Caco-2 (cell line): ENCODE measurements at regions not wholly inside any gene's neighbourhood (a gene's known extent, or its start where the extent isn't known, plus 50 kb on each side); places are given as distances from the start of the nearest gene placed in this dataset.

Experiments used
- BruUV-seq: library from RNA; stranded (reverse); fragments of 400-500 nt; replicated peaks from 2 replicates; lab custom pipeline; 2021; lab: Mats Ljungman, UMichigan
- CTCF ChIA-PET: fragments of 300-600 bp; sonication (Branson Sonifier 250); formaldehyde crosslinking; loops from one replicate; lab custom pipeline; 2022; ENCODE audit warnings: antibody characterized with exemption; lab: Charles Lee
- POLR2A ChIA-PET: fragments of 300-600 bp; sonication (Branson Sonifier 250); formaldehyde crosslinking; loops from one replicate; lab custom pipeline; 2022; ENCODE audit warnings: antibody characterized with exemption; lab: Charles Lee
- DNase-seq, 2 experiments: peaks; one replicate each; pipeline versions ENCODE4 v3.0.0 to v3.0.0-alpha.2; 2020 to 2022
- H3K27me3 ChIP-seq: replicated peaks from 2 replicates; pipeline ENCODE4 v1.6.0; 2011; ENCODE audit warnings: low read length; ENCODE audit not compliant: control insufficient read depth, insufficient read depth
- H3K36me3 ChIP-seq: 2 replicates; pipeline ENCODE4 v1.5.1; 2011; ENCODE audit warnings: low read length; ENCODE audit not compliant: control insufficient read depth, insufficient read depth
- H3K4me1 ChIP-seq: fragments of 250-450 bp; sonication (Bioruptor Pico); 2 replicates; pipeline ENCODE4 v1.5.1; 2020; ENCODE audit warnings: mild to moderate bottlenecking
- H3K4me3 ChIP-seq: 2 replicates; pipeline ENCODE4 v1.5.1; 2011; ENCODE audit warnings: low read depth, mild to moderate bottlenecking, control low read depth, low read length
- H3K9me3 ChIP-seq: fragments of 250-450 bp; sonication (Bioruptor Pico); 2 replicates; pipeline ENCODE4 v1.5.1; 2020; ENCODE audit warnings: mild to moderate bottlenecking, moderate library complexity
- H3K27ac Mint-ChIP-seq: one replicate; pipeline ENCODE4 v1.8.0; 2022; ENCODE audit warnings: mixed read lengths; ENCODE audit not compliant: unreplicated experiment
- H3K27me3 Mint-ChIP-seq: one replicate; pipeline ENCODE4 v1.8.0; 2022; ENCODE audit warnings: mixed read lengths; ENCODE audit not compliant: insufficient read depth, unreplicated experiment
- H3K36me3 Mint-ChIP-seq: one replicate; pipeline ENCODE4 v1.8.0; 2022; ENCODE audit warnings: mild to moderate bottlenecking, mixed read lengths; ENCODE audit not compliant: insufficient read depth, unreplicated experiment
- H3K4me1 Mint-ChIP-seq: one replicate; pipeline ENCODE4 v1.8.0; 2022; ENCODE audit warnings: low read depth, mixed read lengths; ENCODE audit not compliant: unreplicated experiment
- H3K4me3 Mint-ChIP-seq: one replicate; pipeline ENCODE4 v1.8.0; 2022; ENCODE audit warnings: mild to moderate bottlenecking, moderate library complexity, mixed read lengths; ENCODE audit not compliant: unreplicated experiment
- H3K9me3 Mint-ChIP-seq: one replicate; pipeline ENCODE4 v1.8.0; 2022; ENCODE audit warnings: mixed read lengths; ENCODE audit not compliant: unreplicated experiment
- CTCF ChIP-seq, 2 experiments: fragments of 200-600 bp in 1 of 2; IDR thresholded peaks; 1 replicate in 1 of 2; 2 replicates in 1 of 2; pipeline versions ENCODE4 v1.5.1 to v1.8.0; 2011 to 2022; ENCODE audit warnings: antibody characterized with exemption in 1 of 2, control low read depth in 1 of 2, inconsistent platforms in 1 of 2, low read depth in 1 of 2, low read length in 1 of 2, mild to moderate bottlenecking in 1 of 2, moderate library complexity in 1 of 2; ENCODE audit not compliant: insufficient read depth in 1 of 2, severe bottlenecking in 1 of 2, unreplicated experiment in 1 of 2
- intact Hi-C: fragments of 100-400 bp; cut with micrococcal nuclease; formaldehyde crosslinking; loops from one replicate; pipeline ENCODE4 v1.10.0; 2022; ENCODE audit not compliant: unreplicated experiment

DNA sequence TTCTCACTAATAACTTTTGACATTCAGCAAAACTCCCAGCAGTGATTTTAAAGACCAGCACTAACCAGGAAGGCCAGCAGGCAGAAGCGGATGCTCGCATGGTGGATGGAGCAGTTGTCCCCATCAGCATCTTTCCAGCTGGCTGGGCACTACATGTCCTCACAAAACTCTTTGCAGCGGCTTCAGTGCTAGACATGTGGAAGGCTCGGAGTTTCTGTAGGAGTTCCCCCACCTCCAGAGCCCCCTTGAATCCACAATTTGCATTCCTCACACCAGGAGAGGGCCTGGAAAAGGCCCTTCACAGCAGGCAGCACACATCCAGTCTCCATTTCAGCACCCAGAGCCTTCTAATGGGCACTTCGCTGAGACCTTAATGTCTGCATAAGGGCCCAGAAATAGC is 85.6 kb downstream of the APTX start:
- no peak for TF ChIP-seq CTCF (IDR thresholded peaks at IDR 0.05; ENCODE audit: insufficient read depth in 1 of 2, low read depth in 1 of 2, low read length in 1 of 2, severe bottlenecking in 1 of 2, unreplicated experiment in 1 of 2)
- CTCF ChIA-PET = no interaction called here
- Mint-ChIP-seq H3K4me1 (no peaks in the 10 kb centered on the region), H3K4me3 (no peak overlapping the region), H3K27me3 (peaks cover 9% of the 10 kb centered on the region), H3K27ac (no peak overlapping the region), H3K9me3 (no peaks in the 10 kb centered on the region), H3K36me3 (no peaks in the 10 kb centered on the region)
- no peaks in the 10 kb centered on the region for H3K36me3 ChIP-seq
- POLR2A ChIA-PET = no interaction called here
- no peaks in the 10 kb centered on the region; the same call in 1 of the 2 replicates for H3K27me3 ChIP-seq
- DNase-seq = no peak
- H3K4me1 ChIP-seq = no peaks in the 10 kb centered on the region
- intact Hi-C loops = no loop called here
- no TSS peak for BruUV-seq
- no peaks in the 10 kb centered on the region for H3K9me3 ChIP-seq
- H3K4me3 ChIP-seq = no peak overlapping the region

DNA sequence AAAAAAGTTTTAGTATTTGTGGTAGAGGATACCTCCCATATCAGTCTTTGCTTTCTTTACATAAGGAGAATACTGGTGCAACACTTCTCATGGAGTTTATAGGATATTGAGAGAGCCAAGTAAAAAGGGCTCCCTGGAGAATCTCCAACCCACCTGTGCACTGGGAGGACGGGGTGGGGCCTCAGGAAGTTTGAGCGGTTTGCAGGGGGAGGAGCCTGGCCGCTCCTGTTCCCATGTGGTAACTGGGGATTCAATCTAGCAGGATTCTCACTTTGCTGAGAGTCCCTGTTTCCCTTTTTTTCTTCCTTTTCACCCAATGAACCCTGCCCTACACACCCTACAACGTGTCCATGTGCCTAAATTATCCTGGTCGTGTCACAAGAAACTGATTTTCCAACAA is 82.8 kb downstream of the APTX start:
- ChIA-PET POLR2A (no interaction called here), CTCF (no interaction called here)
- no peaks in the 10 kb centered on the region for H3K9me3 Mint-ChIP-seq
- no peak for TF ChIP-seq CTCF (IDR thresholded peaks at IDR 0.05; ENCODE audit: insufficient read depth in 1 of 2, low read depth in 1 of 2, low read length in 1 of 2, severe bottlenecking in 1 of 2, unreplicated experiment in 1 of 2)
- Histone ChIP-seq H3K36me3 (no peaks in the 10 kb centered on the region), H3K27me3 (no peaks in the 10 kb centered on the region; the same call in 1 of the 2 replicates), H3K4me1 (no peaks in the 10 kb centered on the region), H3K9me3 (no peaks in the 10 kb centered on the region), H3K4me3 (no peak overlapping the region)
- H3K4me3 Mint-ChIP-seq = no peak overlapping the region
- no TSS peak for BruUV-seq
- peaks cover 2% of the 10 kb centered on the region for H3K27me3 Mint-ChIP-seq
- no peaks in the 10 kb centered on the region for H3K36me3 Mint-ChIP-seq
- no peaks in the 10 kb centered on the region for H3K4me1 Mint-ChIP-seq
- no peak overlapping the region for H3K27ac Mint-ChIP-seq
- DNase-seq = no peak
- intact Hi-C loops = no loop called here
